BE2C (cell line): ENCODE measurements at regions not wholly inside any gene's neighbourhood (a gene's known extent, or its start where the extent isn't known, plus 50 kb on each side); places are given as distances from the start of the nearest gene placed in this dataset.
"Not testable (repeated sequence)": the region's sequence is repeated elsewhere in the genome, so short reads cannot be mapped to it uniquely, and the experiment has no call there.

Source experiments
- DNase-seq: peaks from one replicate; pipeline ENCODE4 v3.0.0-alpha.2; 2020
- H3K27me3 ChIP-seq: fragments of 250-450 bp; sonication (Bioruptor Pico); 2 replicates; pipeline ENCODE4 v1.5.1; 2020; ENCODE audit warnings: mild to moderate bottlenecking
- H3K36me3 ChIP-seq: fragments of 250-450 bp; sonication (Bioruptor Pico); 2 replicates; pipeline ENCODE4 v1.5.1; 2020; ENCODE audit warnings: mild to moderate bottlenecking
- H3K4me1 ChIP-seq: fragments of 250-450 bp; sonication (Bioruptor Pico); 2 replicates; pipeline ENCODE4 v1.5.1; 2020
- H3K4me3 ChIP-seq: 2 replicates; pipeline ENCODE4 v1.5.1; 2011; ENCODE audit warnings: low read depth, low read length
- H3K9me3 ChIP-seq: fragments of 250-450 bp; sonication (Bioruptor Pico); 2 replicates; pipeline ENCODE4 v1.5.1; 2020
- CTCF ChIP-seq: IDR thresholded peaks from 2 replicates; pipeline ENCODE4 v1.5.1; 2012; ENCODE audit warnings: mild to moderate bottlenecking, low read depth, low read length

DNA sequence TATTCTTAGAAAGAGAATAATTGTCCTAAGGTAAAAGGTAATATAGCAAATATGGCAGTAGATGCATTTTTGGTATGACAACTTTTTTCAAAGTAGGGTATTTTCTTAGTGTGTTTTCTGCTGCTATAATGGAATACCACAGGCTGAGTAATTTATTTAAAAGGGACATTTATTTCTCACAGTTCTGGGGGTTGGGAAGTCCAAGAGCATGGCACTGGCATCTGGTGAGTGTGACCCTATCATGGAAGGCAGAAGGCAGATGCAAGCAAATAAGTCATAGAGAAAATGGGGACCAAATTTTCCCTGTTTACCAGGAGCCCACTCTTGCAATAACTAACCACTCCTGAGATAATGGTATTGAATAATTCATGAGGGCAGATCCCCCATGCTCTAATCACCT, 922.5 kb upstream of the MAN1A1 start:
- H3K27me3 ChIP-seq, result no peaks in the 10 kb centered on the region
- peaks cover 8% of the 10 kb centered on the region; the same call in 1 of the 2 replicates for H3K4me1 ChIP-seq
- no peak overlapping the region for H3K4me3 ChIP-seq
- H3K36me3 ChIP-seq, result no peaks in the 10 kb centered on the region
- no peaks in the 10 kb centered on the region for H3K9me3 ChIP-seq
- DNase-seq, result no peak
- TF ChIP-seq CTCF, result no peak

DNA sequence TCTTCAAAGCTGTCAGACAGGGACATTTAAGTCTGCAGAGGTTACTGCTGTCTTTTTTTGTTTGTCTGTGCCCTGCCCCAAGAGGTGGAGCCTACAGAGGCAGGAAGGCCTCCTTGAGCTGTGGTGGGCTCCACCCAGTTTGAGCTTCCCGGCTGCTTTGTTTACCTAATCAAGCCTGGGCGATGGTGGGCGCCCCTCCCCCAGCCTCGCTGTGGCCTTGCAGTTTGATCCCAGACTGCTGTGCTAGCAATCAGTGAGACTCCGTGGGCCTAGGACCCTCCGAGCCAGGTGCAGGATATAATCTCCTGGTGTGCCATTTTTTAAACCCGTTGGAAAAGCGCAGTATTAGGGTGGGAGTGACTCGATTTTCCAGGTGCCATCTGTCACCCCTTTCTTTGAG, 918.7 kb upstream of the MAN1A1 start:
- not testable (repeated sequence) for H3K4me3 ChIP-seq, H3K36me3 ChIP-seq, H3K27me3 ChIP-seq, H3K4me1 ChIP-seq, H3K9me3 ChIP-seq, DNase-seq

GRCh38 chr6:120262354-120262753, 912.8 kb upstream of the MAN1A1 start:
- Histone ChIP-seq H3K4me1 (peaks cover 17% of the 10 kb centered on the region), H3K27me3 (no peaks in the 10 kb centered on the region), H3K36me3 (no peaks in the 10 kb centered on the region), H3K4me3 (no peak overlapping the region), H3K9me3 (no peaks in the 10 kb centered on the region)
- peak; percentile 29 for TF ChIP-seq CTCF
- no peak for DNase-seq

DNA sequence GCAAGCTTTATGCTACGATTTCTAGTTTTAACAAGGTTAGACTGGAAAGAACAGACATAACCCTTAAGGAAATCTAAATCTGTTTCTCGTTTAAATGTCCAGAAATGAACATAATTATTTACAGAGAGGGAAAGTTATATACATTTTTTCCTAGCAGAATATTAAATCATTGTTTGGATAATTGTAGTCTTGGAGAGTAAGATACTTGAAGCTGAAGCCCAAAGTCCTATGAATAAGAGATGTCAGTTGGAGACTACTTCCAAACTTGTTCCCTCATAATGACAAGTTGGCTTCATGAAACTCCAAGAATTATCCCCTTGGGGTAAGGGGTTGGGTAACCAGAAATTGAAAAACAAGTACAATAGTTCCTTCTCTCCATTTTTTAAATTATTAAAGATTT, 911.1 kb upstream of the MAN1A1 start:
- no peak for TF ChIP-seq CTCF
- H3K9me3 ChIP-seq, result no peaks in the 10 kb centered on the region
- H3K36me3 ChIP-seq, result no peaks in the 10 kb centered on the region
- H3K27me3 ChIP-seq, result no peaks in the 10 kb centered on the region
- DNase-seq, result no peak
- no peak overlapping the region for H3K4me3 ChIP-seq
- H3K4me1 ChIP-seq, result peaks cover 17% of the 10 kb centered on the region

DNA sequence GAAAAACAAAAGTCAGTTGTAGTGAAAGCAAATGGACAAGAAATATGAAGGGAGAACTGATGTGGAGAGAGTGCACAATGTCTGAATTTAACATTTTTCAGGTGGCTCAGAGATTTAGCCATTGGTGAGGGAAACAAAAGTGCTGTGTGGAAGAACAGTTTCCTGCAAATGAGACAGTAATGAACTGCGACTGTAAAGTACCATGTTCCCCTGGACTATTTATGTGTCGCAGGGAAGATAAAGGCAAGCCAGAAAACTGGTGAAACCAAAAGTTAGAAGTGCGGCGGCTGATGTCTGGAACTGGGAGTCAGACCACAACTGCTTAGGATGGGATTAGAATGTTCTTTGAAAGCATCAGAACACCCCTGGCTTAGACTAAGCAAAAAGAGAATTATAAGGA, 905.1 kb upstream of the MAN1A1 start:
- Histone ChIP-seq H3K9me3 (no peaks in the 10 kb centered on the region), H3K27me3 (no peaks in the 10 kb centered on the region), H3K4me3 (no peak overlapping the region), H3K36me3 (no peaks in the 10 kb centered on the region), H3K4me1 (peaks cover 7% of the 10 kb centered on the region; the same call in 1 of the 2 replicates)
- no peak for TF ChIP-seq CTCF
- DNase-seq, result no peak

GRCh38 chr6:120248451-120248850, 898.9 kb upstream of the MAN1A1 start:
- Histone ChIP-seq H3K27me3 (no peaks in the 10 kb centered on the region), H3K9me3 (no peaks in the 10 kb centered on the region), H3K4me1 (no peaks in the 10 kb centered on the region), H3K36me3 (no peaks in the 10 kb centered on the region), H3K4me3 (no peak overlapping the region)
- no peak for TF ChIP-seq CTCF
- no peak for DNase-seq

DNA sequence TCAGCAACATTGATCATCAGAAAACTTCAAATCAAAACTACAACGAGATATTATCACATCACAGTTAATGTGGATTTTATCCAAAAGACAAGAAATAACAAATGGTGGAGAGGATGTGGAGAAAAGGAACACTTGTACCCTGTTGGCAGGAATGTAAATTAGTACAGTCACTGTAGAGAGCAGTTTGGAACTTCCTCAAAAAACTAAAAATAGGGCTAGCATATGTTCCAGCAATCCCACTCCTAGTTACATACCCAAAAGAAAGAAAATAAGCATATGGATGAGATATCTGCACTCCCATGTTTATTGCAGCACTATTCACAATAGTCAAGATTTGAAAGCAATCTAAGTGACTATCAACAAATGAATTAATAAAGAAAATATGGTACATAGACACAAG, 887.7 kb upstream of the MAN1A1 start:
- Histone ChIP-seq H3K27me3 (no peaks in the 10 kb centered on the region), H3K9me3 (no peaks in the 10 kb centered on the region), H3K4me1 (no peaks in the 10 kb centered on the region), H3K4me3 (no peak overlapping the region), H3K36me3 (no peaks in the 10 kb centered on the region)
- TF ChIP-seq CTCF, result no peak
- DNase-seq, result no peak
